Hepatocyte (in vitro differentiated cells): ENCODE measurements at regions not wholly inside any gene's neighbourhood (a gene's known extent, or its start where the extent isn't known, plus 50 kb on each side); places are given as distances from the start of the nearest gene placed in this dataset.

Experiments
- DNase-seq: peaks from one replicate; pipeline ENCODE4 v3.0.0-alpha.2; 2016; ENCODE audit warnings: low spot score
- H2AFZ ChIP-seq: fragments of 200-600 bp; sonication (generic); 2 replicates; pipeline ENCODE4 v1.6.0; 2016; ENCODE audit warnings: antibody characterized with exemption, mild to moderate bottlenecking
- H3K27ac ChIP-seq: fragments of 200-600 bp; sonication (generic); 2 replicates; pipeline ENCODE4 v1.5.1; 2016; ENCODE audit warnings: mild to moderate bottlenecking
- H3K27me3 ChIP-seq: fragments of 200-600 bp; sonication (generic); 2 replicates; pipeline ENCODE4 v1.6.1; 2016
- H3K36me3 ChIP-seq: fragments of 200-600 bp; sonication (generic); replicated peaks from 2 replicates; pipeline ENCODE4 v1.5.1; 2016; ENCODE audit warnings: low read depth; ENCODE audit not compliant: insufficient read depth
- H3K4me1 ChIP-seq: fragments of 200-600 bp; sonication (generic); 2 replicates; pipeline ENCODE4 v1.5.1; 2016; ENCODE audit warnings: mild to moderate bottlenecking, moderate library complexity; ENCODE audit not compliant: insufficient read depth
- H3K4me2 ChIP-seq: fragments of 200-600 bp; sonication (generic); 2 replicates; pipeline ENCODE4 v1.6.0; 2016
- H3K4me3 ChIP-seq: fragments of 200-600 bp; sonication (generic); 2 replicates; pipeline ENCODE4 v1.5.1; 2016; ENCODE audit warnings: mild to moderate bottlenecking
- H3K79me2 ChIP-seq: fragments of 200-600 bp; sonication (generic); 2 replicates; pipeline ENCODE4 v1.6.0; 2017; ENCODE audit warnings: mild to moderate bottlenecking
- H3K9me2 ChIP-seq: fragments of 200-600 bp; sonication (generic); replicated peaks from 2 replicates; pipeline ENCODE4 v1.6.0; 2017; ENCODE audit warnings: mild to moderate bottlenecking; ENCODE audit not compliant: insufficient read depth
- H3K9me3 ChIP-seq: fragments of 200-600 bp; sonication (generic); 2 replicates; pipeline ENCODE4 v1.5.1; 2016; ENCODE audit warnings: low read depth, mild to moderate bottlenecking
- H4K20me1 ChIP-seq: fragments of 200-600 bp; sonication (generic); 2 replicates; pipeline ENCODE4 v1.6.0; 2016; ENCODE audit warnings: mild to moderate bottlenecking; ENCODE audit not compliant: insufficient read depth, poor library complexity, severe bottlenecking
- CTCF ChIP-seq: fragments of 200-600 bp; sonication (generic); IDR thresholded peaks from 2 replicates; pipeline ENCODE4 v1.5.1; 2016; ENCODE audit warnings: antibody characterized with exemption, mild to moderate bottlenecking; ENCODE audit not compliant: poor library complexity
- EZH2 ChIP-seq: fragments of 200-600 bp; sonication (generic); IDR thresholded peaks from 2 replicates; pipeline ENCODE4 v1.6.1; 2016; ENCODE audit warnings: antibody characterized with exemption, mild to moderate bottlenecking, borderline replicate concordance
- EZH2phosphoT487 ChIP-seq: fragments of 200-600 bp; sonication (generic); IDR thresholded peaks from one replicate; pipeline ENCODE4 v1.6.1; 2018; ENCODE audit warnings: antibody characterized with exemption, mild to moderate bottlenecking, low read depth, moderate library complexity; ENCODE audit not compliant: unreplicated experiment, severe bottlenecking
- WGBS: methylation state at CpG from one replicate; pipeline ENCODE4 v1.1.6; 2016; ENCODE audit warnings: low lambda C conversion rate; ENCODE audit errors: missing lambda C conversion rate; 5-methylcytosine and 5-hydroxymethylcytosine counted together

- H4K20me1 ChIP-seq = no peaks in the 10 kb centered on the region
- H2AFZ ChIP-seq = no peak overlapping the region
- WGBS = 33% methylated on average over 3 of the region's 3 CpGs
- H3K9me3 ChIP-seq = no peaks in the 10 kb centered on the region
- no peak overlapping the region for H3K4me3 ChIP-seq
- no peak for TF ChIP-seq CTCF
- TF ChIP-seq EZH2phosphoT487 = no peak
- TF ChIP-seq EZH2 = no peak
- H3K4me2 ChIP-seq = no peak overlapping the region
- no peak overlapping the region for H3K27ac ChIP-seq
- no peaks in the 10 kb centered on the region for H3K4me1 ChIP-seq
- no peaks in the 10 kb centered on the region for H3K79me2 ChIP-seq
- no peaks in the 10 kb centered on the region for H3K36me3 ChIP-seq
- no peaks in the 10 kb centered on the region for H3K27me3 ChIP-seq
- no peak for DNase-seq
- H3K9me2 ChIP-seq = no peaks in the 10 kb centered on the region
Observed at GRCh38 chr6:113082745-113083144, 735.6 kb downstream of the RFPL4B start.

DNA sequence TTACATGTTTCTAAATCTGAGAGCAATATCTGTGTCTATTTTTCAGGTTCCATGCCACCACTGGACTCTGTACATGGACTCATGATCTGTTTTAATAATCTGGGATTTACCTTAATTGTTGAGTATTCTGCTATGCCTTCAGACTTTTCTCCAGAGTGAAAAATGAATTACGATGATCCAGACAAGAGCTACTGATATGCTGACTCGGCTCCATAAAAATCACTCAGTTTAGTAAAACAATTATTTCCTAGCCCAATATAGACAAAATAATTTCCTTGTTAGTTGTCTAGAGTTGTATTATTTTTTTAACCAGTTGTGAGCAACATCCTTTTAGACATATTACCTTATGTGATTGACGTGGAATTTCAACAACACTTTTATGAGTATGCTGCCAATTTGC is 736.8 kb downstream of the RFPL4B start:
- H3K79me2 ChIP-seq = no peaks in the 10 kb centered on the region
- H3K9me3 ChIP-seq = no peaks in the 10 kb centered on the region
- H2AFZ ChIP-seq = no peak overlapping the region
- H3K9me2 ChIP-seq = no peaks in the 10 kb centered on the region
- no peaks in the 10 kb centered on the region for H4K20me1 ChIP-seq
- no peak for DNase-seq
- H3K36me3 ChIP-seq = no peaks in the 10 kb centered on the region
- no peaks in the 10 kb centered on the region for H3K27me3 ChIP-seq
- no peak overlapping the region for H3K4me2 ChIP-seq
- H3K4me3 ChIP-seq = no peak overlapping the region
- H3K4me1 ChIP-seq = no peaks in the 10 kb centered on the region
- no peak for TF ChIP-seq CTCF
- no peak for TF ChIP-seq EZH2phosphoT487
- no peak for TF ChIP-seq EZH2
- H3K27ac ChIP-seq = no peak overlapping the region
- 80% methylated on average over 3 of the region's 3 CpGs for WGBS

DNA sequence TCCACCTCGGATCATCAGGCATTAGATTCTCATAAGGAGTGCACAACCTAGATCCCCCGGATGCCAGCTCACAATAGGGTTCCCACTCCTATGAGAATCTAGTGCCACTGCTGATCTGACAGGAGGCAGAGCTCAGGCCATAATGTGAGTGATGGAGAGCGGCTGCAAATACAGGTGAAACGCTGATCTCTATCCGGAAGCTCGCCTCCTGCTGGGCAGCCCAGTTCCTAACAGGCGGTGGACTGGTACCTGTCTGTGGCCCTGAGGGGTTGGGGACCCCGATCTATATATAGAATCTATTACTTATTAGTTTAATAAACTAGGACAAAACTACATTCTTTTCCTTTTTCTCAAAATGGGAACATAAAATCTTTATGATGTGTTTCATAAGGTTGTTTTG is 741.9 kb downstream of the RFPL4B start:
- Histone ChIP-seq H3K27ac (no peak overlapping the region), H4K20me1 (no peaks in the 10 kb centered on the region), H3K4me2 (no peak overlapping the region), H2AFZ (no peak overlapping the region), H3K79me2 (no peaks in the 10 kb centered on the region), H3K9me3 (no peaks in the 10 kb centered on the region), H3K27me3 (no peaks in the 10 kb centered on the region), H3K36me3 (no peaks in the 10 kb centered on the region), H3K4me1 (peaks cover 6% of the 10 kb centered on the region), H3K9me2 (no peaks in the 10 kb centered on the region), H3K4me3 (no peak overlapping the region)
- WGBS = 90% methylated on average over 8 of the region's 8 CpGs
- no peak for DNase-seq
- TF ChIP-seq EZH2 (no peak), CTCF (no peak), EZH2phosphoT487 (no peak)

- H3K9me2 ChIP-seq = no peaks in the 10 kb centered on the region
- H3K27me3 ChIP-seq = no peaks in the 10 kb centered on the region
- 97% methylated on average over 3 of the region's 3 CpGs for WGBS
- H4K20me1 ChIP-seq = no peaks in the 10 kb centered on the region
- no peak overlapping the region for H2AFZ ChIP-seq
- H3K79me2 ChIP-seq = no peaks in the 10 kb centered on the region
- peaks cover 6% of the 10 kb centered on the region for H3K4me1 ChIP-seq
- no peaks in the 10 kb centered on the region for H3K36me3 ChIP-seq
- H3K27ac ChIP-seq = no peak overlapping the region
- no peak overlapping the region for H3K4me2 ChIP-seq
- no peak for TF ChIP-seq EZH2phosphoT487
- TF ChIP-seq CTCF = no peak
- TF ChIP-seq EZH2 = no peak
- no peaks in the 10 kb centered on the region for H3K9me3 ChIP-seq
- H3K4me3 ChIP-seq = no peak overlapping the region
- DNase-seq = no peak
Observed at GRCh38 chr6:113092795-113093194, 745.7 kb downstream of the RFPL4B start.
